ENCODE measurements at regions not wholly inside any gene's neighbourhood (a gene's known extent, or its start where the extent isn't known, plus 50 kb on each side); places are given as distances from the start of the nearest gene placed in this dataset.

DNA sequence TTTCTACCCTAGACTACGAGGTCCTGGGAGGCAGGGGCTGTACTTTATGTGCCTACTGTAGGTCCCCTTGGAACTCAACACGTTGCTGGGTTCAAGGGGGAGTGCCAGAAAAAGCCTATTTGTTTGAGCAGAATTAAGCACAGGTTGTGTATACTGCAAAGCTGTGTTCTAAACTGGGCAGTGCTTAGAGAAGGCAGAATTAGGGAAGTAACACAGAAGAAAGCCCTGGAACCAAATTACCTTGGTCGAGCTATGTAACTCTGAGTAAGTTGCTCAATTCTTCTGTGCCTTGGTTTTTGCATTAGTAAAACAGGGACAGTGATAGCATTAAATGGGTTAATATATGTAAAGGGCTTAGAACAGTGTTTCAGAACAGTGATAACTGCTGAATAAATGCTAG lies 245.0 kb upstream of the SFRP2 start:
- no peak overlapping the region for H3K4me3 Mint-ChIP-seq (ENCODE audit: unreplicated experiment)
- no peak for DNase-seq
- peaks cover 2% of the 10 kb centered on the region for H3K4me1 Mint-ChIP-seq (ENCODE audit: low read depth, unreplicated experiment)
- H3K36me3 Mint-ChIP-seq (ENCODE audit: unreplicated experiment), result no peaks in the 10 kb centered on the region
- H3K9me3 Mint-ChIP-seq (ENCODE audit: unreplicated experiment), result no peaks in the 10 kb centered on the region
- TF ChIP-seq, protein P1, sequence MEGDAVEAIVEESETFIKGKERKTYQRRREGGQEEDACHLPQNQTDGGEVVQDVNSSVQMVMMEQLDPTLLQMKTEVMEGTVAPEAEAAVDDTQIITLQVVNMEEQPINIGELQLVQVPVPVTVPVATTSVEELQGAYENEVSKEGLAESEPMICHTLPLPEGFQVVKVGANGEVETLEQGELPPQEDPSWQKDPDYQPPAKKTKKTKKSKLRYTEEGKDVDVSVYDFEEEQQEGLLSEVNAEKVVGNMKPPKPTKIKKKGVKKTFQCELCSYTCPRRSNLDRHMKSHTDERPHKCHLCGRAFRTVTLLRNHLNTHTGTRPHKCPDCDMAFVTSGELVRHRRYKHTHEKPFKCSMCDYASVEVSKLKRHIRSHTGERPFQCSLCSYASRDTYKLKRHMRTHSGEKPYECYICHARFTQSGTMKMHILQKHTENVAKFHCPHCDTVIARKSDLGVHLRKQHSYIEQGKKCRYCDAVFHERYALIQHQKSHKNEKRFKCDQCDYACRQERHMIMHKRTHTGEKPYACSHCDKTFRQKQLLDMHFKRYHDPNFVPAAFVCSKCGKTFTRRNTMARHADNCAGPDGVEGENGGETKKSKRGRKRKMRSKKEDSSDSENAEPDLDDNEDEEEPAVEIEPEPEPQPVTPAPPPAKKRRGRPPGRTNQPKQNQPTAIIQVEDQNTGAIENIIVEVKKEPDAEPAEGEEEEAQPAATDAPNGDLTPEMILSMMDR (IDR thresholded peaks at IDR 0.05; ENCODE audit: partially characterized antibody, unreplicated experiment), result no peak
- H3K27ac Mint-ChIP-seq (ENCODE audit: unreplicated experiment), result no peak overlapping the region
- no peaks in the 10 kb centered on the region for H3K27me3 Mint-ChIP-seq (ENCODE audit: unreplicated experiment)

DNA sequence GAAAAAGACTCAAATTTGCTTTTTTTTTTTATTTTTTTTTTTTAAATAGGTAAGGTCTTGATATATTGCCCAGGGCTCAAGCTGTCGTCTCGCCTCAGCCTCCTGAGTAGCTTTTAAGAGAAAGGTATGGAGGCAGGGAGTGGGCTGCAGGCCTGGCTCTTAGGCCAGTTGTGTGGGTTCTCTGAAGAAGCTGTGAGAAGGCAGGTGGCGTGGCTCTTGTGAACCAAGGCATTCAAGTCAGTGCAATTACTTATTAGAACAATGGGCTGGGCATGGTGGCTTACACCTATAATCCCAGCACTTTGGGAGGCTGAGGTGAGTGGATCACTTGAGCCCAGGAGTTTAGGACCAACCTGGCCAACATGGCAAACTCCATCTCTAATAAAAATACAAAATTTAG lies 244.0 kb upstream of the SFRP2 start:
- TF ChIP-seq, protein P1 (IDR thresholded peaks at IDR 0.05; ENCODE audit: partially characterized antibody, unreplicated experiment), result no peak
- Mint-ChIP-seq H3K27ac (ENCODE audit: unreplicated experiment) (no peak overlapping the region), H3K27me3 (ENCODE audit: unreplicated experiment) (no peaks in the 10 kb centered on the region), H3K4me1 (ENCODE audit: low read depth, unreplicated experiment) (peaks cover 2% of the 10 kb centered on the region), H3K36me3 (ENCODE audit: unreplicated experiment) (no peaks in the 10 kb centered on the region), H3K4me3 (ENCODE audit: unreplicated experiment) (no peak overlapping the region), H3K9me3 (ENCODE audit: unreplicated experiment) (no peaks in the 10 kb centered on the region)
- DNase-seq, result no peak

DNA sequence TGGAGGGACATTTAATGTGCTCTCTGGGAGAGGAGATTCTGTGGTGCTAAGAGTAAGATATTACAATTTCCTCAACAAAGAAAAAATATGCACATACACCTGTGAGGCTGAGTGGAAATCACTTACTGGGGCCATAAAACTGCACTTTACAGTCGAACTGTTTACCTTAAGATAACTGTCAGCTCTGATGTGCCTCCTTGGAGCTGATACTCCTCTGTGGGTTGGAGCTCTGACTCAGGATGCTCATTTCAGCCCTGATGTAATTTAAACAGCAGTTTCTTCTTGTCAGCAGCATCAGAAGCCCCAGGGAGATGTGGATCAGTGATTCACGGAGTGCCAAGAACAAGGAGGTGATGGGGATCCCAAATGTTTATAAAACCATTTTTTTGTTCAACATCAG lies 241.9 kb upstream of the SFRP2 start:
- Mint-ChIP-seq H3K27ac (ENCODE audit: unreplicated experiment) (no peak overlapping the region), H3K36me3 (ENCODE audit: unreplicated experiment) (no peaks in the 10 kb centered on the region), H3K9me3 (ENCODE audit: unreplicated experiment) (no peaks in the 10 kb centered on the region), H3K4me1 (ENCODE audit: low read depth, unreplicated experiment) (peaks cover 2% of the 10 kb centered on the region), H3K4me3 (ENCODE audit: unreplicated experiment) (no peak overlapping the region), H3K27me3 (ENCODE audit: unreplicated experiment) (no peaks in the 10 kb centered on the region)
- DNase-seq, result no peak
- TF ChIP-seq, protein P1 (IDR thresholded peaks at IDR 0.05; ENCODE audit: partially characterized antibody, unreplicated experiment), result no peak

DNA sequence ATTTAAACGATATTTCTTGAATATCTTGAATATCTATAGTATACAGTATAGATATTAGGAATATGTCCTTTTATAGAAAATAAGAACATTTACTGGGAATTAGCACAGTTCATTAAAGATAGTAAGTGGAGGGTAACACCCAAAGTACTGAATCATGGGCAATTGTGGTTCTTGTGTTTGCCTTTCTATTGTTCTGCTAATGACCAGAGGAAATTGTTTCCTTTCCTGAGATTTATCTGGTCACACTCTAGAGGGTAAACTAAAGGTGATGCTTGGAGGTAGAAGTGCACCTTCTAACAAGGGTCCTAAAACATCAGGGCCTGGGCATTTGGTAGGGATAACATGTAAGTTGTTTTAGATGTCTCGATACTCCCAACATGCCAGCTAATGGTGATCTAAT lies 241.3 kb upstream of the SFRP2 start:
- DNase-seq, result no peak
- no peak overlapping the region for H3K27ac Mint-ChIP-seq (ENCODE audit: unreplicated experiment)
- no peaks in the 10 kb centered on the region for H3K27me3 Mint-ChIP-seq (ENCODE audit: unreplicated experiment)
- TF ChIP-seq, protein P1 (IDR thresholded peaks at IDR 0.05; ENCODE audit: partially characterized antibody, unreplicated experiment), result no peak
- no peak overlapping the region for H3K4me3 Mint-ChIP-seq (ENCODE audit: unreplicated experiment)
- H3K36me3 Mint-ChIP-seq (ENCODE audit: unreplicated experiment), result no peaks in the 10 kb centered on the region
- peaks cover 2% of the 10 kb centered on the region for H3K4me1 Mint-ChIP-seq (ENCODE audit: low read depth, unreplicated experiment)
- no peaks in the 10 kb centered on the region for H3K9me3 Mint-ChIP-seq (ENCODE audit: unreplicated experiment)

DNA sequence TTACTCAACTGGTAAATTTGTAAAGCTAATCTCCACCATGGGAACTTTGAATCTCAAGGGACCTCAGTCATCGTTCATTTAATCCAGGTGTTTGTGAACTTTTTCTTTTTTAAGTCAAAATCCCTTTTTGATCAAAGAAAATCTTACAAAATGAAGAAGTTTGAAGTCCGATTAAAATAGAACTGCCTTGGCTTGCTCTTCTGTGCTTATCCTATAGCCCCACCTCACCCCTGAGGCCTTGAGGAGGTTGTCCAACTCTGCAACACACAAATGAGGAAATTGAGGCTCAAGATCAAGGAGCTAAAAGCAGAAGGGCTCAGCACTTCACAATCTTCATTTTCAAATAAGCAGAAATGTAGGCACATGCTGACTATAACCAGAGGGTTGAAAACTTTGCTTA lies 240.3 kb upstream of the SFRP2 start:
- H3K36me3 Mint-ChIP-seq (ENCODE audit: unreplicated experiment), result no peaks in the 10 kb centered on the region
- H3K4me1 Mint-ChIP-seq (ENCODE audit: low read depth, unreplicated experiment), result peaks cover 2% of the 10 kb centered on the region
- TF ChIP-seq, protein P1 (IDR thresholded peaks at IDR 0.05; ENCODE audit: partially characterized antibody, unreplicated experiment), result no peak
- H3K4me3 Mint-ChIP-seq (ENCODE audit: unreplicated experiment), result no peak overlapping the region
- no peaks in the 10 kb centered on the region for H3K27me3 Mint-ChIP-seq (ENCODE audit: unreplicated experiment)
- no peak overlapping the region for H3K27ac Mint-ChIP-seq (ENCODE audit: unreplicated experiment)
- DNase-seq, result no peak
- H3K9me3 Mint-ChIP-seq (ENCODE audit: unreplicated experiment), result no peaks in the 10 kb centered on the region
